ENCODE measurements at regions not wholly inside any gene's neighbourhood (a gene's known extent, or its start where the extent isn't known, plus 50 kb on each side); places are given as distances from the start of the nearest gene placed in this dataset.
A peak's percentile ranks its signal among the peaks of the same experiment; 100 is the strongest.

DNA sequence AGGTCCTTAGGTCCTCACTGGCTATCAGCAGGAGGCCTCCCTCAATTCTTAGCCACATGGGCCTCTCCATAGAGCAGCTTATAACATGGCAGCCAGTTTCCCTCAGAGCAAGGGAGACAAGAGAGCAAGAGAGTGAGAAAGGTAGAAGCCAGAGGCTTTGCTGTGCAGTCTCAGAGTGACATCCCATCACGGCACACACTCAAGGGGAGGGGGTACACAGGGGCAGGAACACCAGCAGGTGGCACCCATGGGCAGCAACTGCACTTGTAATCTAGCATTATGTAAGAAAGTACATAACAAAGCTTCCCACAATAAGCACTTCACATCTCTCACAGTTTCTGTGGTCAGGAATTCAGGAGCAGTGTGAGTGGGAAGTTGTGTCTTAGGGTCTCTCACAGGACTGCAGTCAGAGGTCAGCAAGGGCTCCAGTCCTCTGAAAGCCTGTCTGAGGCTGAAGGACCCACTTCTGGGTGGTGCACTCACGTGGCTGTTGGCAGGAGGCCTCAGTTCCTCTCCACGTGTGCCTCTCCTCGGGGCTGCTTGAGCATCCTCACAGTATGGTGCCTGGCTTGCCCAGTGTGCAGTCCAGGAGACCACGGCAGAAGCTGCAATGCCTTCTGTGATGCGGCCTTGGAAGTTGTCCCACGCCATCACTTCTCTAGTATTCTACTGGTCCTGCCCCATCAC, 159.4 kb downstream of the OAT start:
- DNase-seq (ENCODE audit: low read depth, low spot score) (no peak), ATAC-seq (peak; percentile 72), FAIRE-seq (no peak)
- no peak overlapping the region for H3K27ac ChIP-seq (ENCODE audit: control insufficient read depth, insufficient read depth)
- H3K27me3 ChIP-seq (replicated peaks in 1 of 2; ENCODE audit: control insufficient read depth in 2 of 2, insufficient read depth in 2 of 2, low read length in 1 of 2) = no peaks in the 10 kb centered on the region
- H3K9me3 ChIP-seq (replicated peaks; ENCODE audit: control insufficient read depth, insufficient read depth, low read length) = peaks cover 10% of the 10 kb centered on the region; the same call in 2 of the 3 replicates
- ChIA-PET POLR2A (no interaction called here), RAD21 (ENCODE audit: unreplicated experiment) (interaction anchor here (0.8 to 2.0 kb wide), 4 partner anchors 26 to 132 kb away, joined by 3 to 12 read pairs (median 6); no protein-coding TSS in a partner anchor), CTCF (interaction anchor here (0.9 to 2.5 kb wide), 5 partner anchors 11 to 526 kb away, joined by 3 to 13 read pairs (median 4); no protein-coding TSS in a partner anchor), SMC1A (ENCODE audit: uncharacterized antibody, unreplicated experiment) (interaction anchor here (0.6 to 1.3 kb wide), 10 partner anchors 20 to 263 kb away, joined by 3 to 7 read pairs (median 3); no protein-coding TSS in a partner anchor)
- no peak overlapping the region for H3K9ac ChIP-seq (ENCODE audit: control insufficient read depth, insufficient read depth, low read length)
- no peaks in the 10 kb centered on the region for H4K20me1 ChIP-seq (ENCODE audit: control insufficient read depth, insufficient read depth)
- no peaks in the 10 kb centered on the region for H3K4me1 ChIP-seq (ENCODE audit: control insufficient read depth, insufficient read depth, low read length)
- H2AFZ ChIP-seq (ENCODE audit: control insufficient read depth, low read depth, low read length) = no peak overlapping the region
- no peaks in the 10 kb centered on the region for H3K36me3 ChIP-seq (ENCODE audit: control insufficient read depth in 2 of 2, insufficient read depth in 2 of 2, low read length in 1 of 2)
- BruUV-seq (replicated peaks) = no TSS peak
- intact Hi-C loops (cut with micrococcal nuclease; ENCODE audit: unreplicated experiment) = loop anchor here (10.0 kb wide), 1 partner anchor 126 kb away; no protein-coding TSS in a partner anchor
- in situ Hi-C loops (cut with MboI) = no loop called here
- no peak overlapping the region for H3K4me3 ChIP-seq
- no peaks in the 10 kb centered on the region for H3K79me2 ChIP-seq (ENCODE audit: control insufficient read depth, insufficient read depth, low read length)
- H3K4me2 ChIP-seq (ENCODE audit: control insufficient read depth, insufficient read depth) = no peak overlapping the region
- WGBS (ENCODE audit: insufficient coverage, insufficient replicate concordance, low lambda C conversion rate, missing lambda C conversion rate) = 37% methylated on average over 7 of the region's 7 CpGs
- TF ChIP-seq, protein P1, sequence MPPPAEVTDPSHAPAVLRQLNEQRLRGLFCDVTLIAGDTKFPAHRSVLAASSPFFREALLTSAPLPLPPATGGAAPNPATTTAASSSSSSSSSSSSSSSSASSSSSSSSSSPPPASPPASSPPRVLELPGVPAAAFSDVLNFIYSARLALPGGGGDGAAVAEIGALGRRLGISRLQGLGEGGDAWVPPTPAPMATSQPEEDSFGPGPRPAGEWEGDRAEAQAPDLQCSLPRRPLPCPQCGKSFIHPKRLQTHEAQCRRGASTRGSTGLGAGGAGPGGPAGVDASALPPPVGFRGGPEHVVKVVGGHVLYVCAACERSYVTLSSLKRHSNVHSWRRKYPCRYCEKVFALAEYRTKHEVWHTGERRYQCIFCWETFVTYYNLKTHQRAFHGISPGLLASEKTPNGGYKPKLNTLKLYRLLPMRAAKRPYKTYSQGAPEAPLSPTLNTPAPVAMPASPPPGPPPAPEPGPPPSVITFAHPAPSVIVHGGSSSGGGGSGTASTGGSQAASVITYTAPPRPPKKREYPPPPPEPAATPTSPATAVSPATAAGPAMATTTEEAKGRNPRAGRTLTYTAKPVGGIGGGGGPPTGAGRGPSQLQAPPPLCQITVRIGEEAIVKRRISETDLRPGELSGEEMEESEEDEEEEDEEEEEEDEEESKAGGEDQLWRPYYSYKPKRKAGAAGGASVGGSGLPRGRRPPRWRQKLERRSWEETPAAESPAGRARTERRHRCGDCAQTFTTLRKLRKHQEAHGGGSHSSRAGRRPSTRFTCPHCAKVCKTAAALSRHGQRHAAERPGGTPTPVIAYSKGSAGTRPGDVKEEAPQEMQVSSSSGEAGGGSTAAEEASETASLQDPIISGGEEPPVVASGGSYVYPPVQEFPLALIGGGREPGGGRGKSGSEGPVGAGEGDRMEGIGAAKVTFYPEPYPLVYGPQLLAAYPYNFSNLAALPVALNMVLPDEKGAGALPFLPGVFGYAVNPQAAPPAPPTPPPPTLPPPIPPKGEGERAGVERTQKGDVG (CRISPR knock-in tag; IDR thresholded peaks at IDR 0.05) = no peak
- TF ChIP-seq MTA3 (IDR thresholded peaks at IDR 0.05; ENCODE audit: borderline replicate concordance, low read length) = no peak
- TF ChIP-seq SMC3 (IDR thresholded peaks at IDR 0.05; ENCODE audit: borderline replicate concordance, low read length) = peak; percentile 38; the same call in 1 of the 2 replicates
- TF ChIP-seq, protein P2, sequence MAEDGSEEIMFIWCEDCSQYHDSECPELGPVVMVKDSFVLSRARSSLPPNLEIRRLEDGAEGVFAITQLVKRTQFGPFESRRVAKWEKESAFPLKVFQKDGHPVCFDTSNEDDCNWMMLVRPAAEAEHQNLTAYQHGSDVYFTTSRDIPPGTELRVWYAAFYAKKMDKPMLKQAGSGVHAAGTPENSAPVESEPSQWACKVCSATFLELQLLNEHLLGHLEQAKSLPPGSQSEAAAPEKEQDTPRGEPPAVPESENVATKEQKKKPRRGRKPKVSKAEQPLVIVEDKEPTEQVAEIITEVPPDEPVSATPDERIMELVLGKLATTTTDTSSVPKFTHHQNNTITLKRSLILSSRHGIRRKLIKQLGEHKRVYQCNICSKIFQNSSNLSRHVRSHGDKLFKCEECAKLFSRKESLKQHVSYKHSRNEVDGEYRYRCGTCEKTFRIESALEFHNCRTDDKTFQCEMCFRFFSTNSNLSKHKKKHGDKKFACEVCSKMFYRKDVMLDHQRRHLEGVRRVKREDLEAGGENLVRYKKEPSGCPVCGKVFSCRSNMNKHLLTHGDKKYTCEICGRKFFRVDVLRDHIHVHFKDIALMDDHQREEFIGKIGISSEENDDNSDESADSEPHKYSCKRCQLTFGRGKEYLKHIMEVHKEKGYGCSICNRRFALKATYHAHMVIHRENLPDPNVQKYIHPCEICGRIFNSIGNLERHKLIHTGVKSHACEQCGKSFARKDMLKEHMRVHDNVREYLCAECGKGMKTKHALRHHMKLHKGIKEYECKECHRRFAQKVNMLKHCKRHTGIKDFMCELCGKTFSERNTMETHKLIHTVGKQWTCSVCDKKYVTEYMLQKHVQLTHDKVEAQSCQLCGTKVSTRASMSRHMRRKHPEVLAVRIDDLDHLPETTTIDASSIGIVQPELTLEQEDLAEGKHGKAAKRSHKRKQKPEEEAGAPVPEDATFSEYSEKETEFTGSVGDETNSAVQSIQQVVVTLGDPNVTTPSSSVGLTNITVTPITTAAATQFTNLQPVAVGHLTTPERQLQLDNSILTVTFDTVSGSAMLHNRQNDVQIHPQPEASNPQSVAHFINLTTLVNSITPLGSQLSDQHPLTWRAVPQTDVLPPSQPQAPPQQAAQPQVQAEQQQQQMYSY (CRISPR knock-in tag; IDR thresholded peaks at IDR 0.05) = no peak
- TF ChIP-seq KAT2A (conservative IDR thresholded peaks at IDR 0.05; ENCODE audit: control insufficient read depth, low read depth, low read length) = no peak
- TF ChIP-seq, protein P3, sequence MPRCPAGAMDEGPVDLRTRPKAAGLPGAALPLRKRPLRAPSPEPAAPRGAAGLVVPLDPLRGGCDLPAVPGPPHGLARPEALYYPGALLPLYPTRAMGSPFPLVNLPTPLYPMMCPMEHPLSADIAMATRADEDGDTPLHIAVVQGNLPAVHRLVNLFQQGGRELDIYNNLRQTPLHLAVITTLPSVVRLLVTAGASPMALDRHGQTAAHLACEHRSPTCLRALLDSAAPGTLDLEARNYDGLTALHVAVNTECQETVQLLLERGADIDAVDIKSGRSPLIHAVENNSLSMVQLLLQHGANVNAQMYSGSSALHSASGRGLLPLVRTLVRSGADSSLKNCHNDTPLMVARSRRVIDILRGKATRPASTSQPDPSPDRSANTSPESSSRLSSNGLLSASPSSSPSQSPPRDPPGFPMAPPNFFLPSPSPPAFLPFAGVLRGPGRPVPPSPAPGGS (IDR thresholded peaks at IDR 0.05; ENCODE audit: borderline replicate concordance, insufficient read depth, low read depth, low read length, poor library complexity, severe bottlenecking) = no peak
- TF ChIP-seq TARDBP (IDR thresholded peaks at IDR 0.05; ENCODE audit: borderline replicate concordance) = no peak
- TF ChIP-seq CBFB (IDR thresholded peaks at IDR 0.05; ENCODE audit: low read depth) = no peak
- TF ChIP-seq, protein P4, sequence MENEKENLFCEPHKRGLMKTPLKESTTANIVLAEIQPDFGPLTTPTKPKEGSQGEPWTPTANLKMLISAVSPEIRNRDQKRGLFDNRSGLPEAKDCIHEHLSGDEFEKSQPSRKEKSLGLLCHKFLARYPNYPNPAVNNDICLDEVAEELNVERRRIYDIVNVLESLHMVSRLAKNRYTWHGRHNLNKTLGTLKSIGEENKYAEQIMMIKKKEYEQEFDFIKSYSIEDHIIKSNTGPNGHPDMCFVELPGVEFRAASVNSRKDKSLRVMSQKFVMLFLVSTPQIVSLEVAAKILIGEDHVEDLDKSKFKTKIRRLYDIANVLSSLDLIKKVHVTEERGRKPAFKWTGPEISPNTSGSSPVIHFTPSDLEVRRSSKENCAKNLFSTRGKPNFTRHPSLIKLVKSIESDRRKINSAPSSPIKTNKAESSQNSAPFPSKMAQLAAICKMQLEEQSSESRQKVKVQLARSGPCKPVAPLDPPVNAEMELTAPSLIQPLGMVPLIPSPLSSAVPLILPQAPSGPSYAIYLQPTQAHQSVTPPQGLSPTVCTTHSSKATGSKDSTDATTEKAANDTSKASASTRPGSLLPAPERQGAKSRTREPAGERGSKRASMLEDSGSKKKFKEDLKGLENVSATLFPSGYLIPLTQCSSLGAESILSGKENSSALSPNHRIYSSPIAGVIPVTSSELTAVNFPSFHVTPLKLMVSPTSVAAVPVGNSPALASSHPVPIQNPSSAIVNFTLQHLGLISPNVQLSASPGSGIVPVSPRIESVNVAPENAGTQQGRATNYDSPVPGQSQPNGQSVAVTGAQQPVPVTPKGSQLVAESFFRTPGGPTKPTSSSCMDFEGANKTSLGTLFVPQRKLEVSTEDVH (IDR thresholded peaks at IDR 0.05; ENCODE audit: low read depth, partially characterized antibody) = no peak
- TF ChIP-seq TCF12 (IDR thresholded peaks at IDR 0.05; ENCODE audit: low read depth, low read length) = no peak

Measured in GM12878 (cell line).